ENCODE measurements at regions not wholly inside any gene's neighbourhood (a gene's known extent, or its start where the extent isn't known, plus 50 kb on each side); places are given as distances from the start of the nearest gene placed in this dataset.
"Not testable (repeated sequence)": the region's sequence is repeated elsewhere in the genome, so short reads cannot be mapped to it uniquely, and the experiment has no call there.

DNA sequence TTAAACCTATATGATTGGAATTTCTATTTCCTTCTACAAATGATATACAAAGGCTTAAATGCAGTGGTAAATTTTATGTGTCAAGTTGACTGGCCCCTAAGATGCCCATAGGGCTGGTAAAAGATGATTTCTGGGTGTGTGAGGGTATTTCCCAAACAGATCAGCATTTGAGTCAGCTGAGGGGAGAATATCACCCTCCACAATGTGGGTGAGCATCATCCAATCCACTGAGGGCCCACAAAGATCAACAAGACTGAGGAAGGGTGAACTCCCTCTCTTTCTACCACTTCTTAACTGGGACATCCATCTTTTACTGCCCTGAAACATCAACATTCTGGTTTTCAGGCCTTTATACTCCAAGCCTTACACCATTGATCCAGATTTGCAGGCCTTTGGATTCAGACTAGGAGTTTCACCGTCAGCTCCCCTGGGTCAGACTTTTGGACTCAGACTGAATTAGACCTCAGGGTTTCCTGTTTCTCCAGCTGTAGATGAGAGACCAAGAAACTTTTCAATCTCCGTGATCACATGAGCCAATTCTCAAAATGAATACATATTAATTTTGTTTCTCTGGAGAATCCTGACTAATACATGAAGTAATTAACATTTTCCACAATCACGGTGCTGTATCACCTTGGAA, 1020.7 kb upstream of the SLIT2 start:
- no peak for DNase-seq (ENCODE audit: low read depth)

GRCh38 chr4:19227701-19228100, 1024.0 kb upstream of the SLIT2 start:
- no peak for DNase-seq (ENCODE audit: low read depth)

DNA sequence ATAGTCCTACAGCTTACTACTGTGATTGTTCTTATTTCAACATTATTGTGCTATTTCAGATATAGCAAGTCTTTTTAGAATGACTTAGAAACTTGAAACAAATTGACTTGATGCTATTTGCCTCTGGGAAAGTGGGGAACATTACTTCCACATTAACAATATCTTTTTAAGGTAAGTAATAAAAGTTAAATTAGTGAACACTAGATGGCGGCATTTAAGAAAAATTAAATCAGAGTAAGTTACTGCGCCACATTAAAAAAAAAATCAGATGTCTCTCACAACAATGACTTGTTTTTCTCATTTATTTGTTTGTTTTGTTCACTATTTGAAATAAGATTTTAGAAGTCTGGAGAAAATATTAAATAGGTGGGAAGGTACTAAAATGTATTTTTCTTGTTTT, 1026.9 kb upstream of the SLIT2 start:
- DNase-seq (ENCODE audit: low read depth): no peak

- no peak for DNase-seq (ENCODE audit: low read depth)
Observed at GRCh38 chr4:19216476-19216875, 1035.2 kb upstream of the SLIT2 start.

GRCh38 chr4:19214591-19215186, 1037.0 kb upstream of the SLIT2 start:
- no peak for DNase-seq (ENCODE audit: low read depth)

DNA sequence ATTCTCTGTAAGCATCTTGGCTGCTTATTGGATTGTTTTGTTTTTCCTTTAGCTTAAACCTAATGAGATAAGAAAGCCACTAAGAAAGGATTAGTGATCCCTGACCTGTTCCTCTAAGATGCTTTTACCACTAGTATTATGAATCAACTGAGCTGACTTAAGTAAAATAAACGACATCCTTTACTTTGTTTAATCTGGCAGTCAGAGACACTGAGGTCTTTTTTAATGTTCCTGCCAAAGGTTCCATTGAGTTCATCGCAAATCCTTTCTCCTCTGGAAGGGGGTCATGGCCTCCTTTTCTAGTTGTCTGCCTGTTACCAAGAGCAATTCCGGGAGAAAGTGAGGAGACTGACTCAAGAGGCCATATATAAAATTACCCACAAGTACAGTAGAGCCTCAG, 1038.3 kb upstream of the SLIT2 start:
- DNase-seq (ENCODE audit: low read depth): no peak

GRCh38 chr4:19205853-19206252, 1045.9 kb upstream of the SLIT2 start:
- no peak for DNase-seq (ENCODE audit: low read depth)

DNA sequence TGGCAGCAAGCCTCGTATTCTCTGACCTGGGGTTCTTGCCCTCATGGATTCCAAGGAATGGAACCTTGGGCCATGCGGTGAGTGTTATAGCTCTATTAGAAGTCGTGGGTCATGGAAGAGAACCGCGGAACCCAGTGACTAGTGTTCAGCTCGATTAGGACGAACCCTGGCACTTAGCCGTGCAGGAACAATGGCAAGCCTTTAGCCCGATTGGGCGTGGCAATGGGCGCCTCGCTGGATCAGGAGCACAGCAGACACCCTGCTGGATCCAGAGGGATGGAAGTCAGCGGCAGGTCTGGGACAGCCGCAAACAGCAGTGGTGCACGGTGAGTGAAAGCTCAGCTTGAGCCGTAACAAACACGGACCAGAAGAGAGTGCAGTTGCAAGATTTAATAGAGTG, 1053.9 kb upstream of the SLIT2 start:
- DNase-seq (ENCODE audit: low read depth): not testable (repeated sequence)

- no peak for DNase-seq (ENCODE audit: low read depth)
Observed at GRCh38 chr4:19195696-19196095, 1056.0 kb upstream of the SLIT2 start.

- DNase-seq (ENCODE audit: low read depth): no peak
Observed at GRCh38 chr4:19194672-19195071, 1057.0 kb upstream of the SLIT2 start.

- no peak for DNase-seq (ENCODE audit: low read depth)
Observed at GRCh38 chr4:19193274-19193981, 1058.3 kb upstream of the SLIT2 start.

- DNase-seq (ENCODE audit: low read depth): no peak
Observed at GRCh38 chr4:19191979-19192650, 1059.6 kb upstream of the SLIT2 start.

GRCh38 chr4:19187691-19188090, 1064.0 kb upstream of the SLIT2 start:
- no peak for DNase-seq (ENCODE audit: low read depth)

- DNase-seq (ENCODE audit: low read depth): no peak
Observed at GRCh38 chr4:19187096-19187495, 1064.6 kb upstream of the SLIT2 start.

DNA sequence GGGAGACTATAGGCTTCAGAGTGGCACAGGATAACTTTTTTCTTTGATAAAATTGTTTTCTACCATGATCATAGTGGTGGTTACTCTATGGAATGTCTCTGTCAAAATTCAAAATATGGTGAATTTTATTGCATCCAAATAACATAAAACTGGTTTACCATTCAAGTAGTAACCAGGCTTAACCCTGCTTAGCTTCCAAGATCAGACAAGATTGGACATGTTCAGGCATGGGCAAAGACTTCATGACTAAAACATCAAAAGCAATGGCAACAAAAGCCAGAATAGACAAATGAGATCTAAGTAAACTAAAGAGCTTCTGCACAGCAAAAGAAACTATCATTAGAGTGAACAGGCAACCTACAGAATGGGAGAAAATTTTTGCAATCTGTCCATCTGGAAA, 1070.1 kb upstream of the SLIT2 start:
- DNase-seq (ENCODE audit: low read depth): not testable (repeated sequence)

GRCh38 chr4:19178835-19179234, 1072.9 kb upstream of the SLIT2 start:
- no peak for DNase-seq (ENCODE audit: low read depth)

DNA sequence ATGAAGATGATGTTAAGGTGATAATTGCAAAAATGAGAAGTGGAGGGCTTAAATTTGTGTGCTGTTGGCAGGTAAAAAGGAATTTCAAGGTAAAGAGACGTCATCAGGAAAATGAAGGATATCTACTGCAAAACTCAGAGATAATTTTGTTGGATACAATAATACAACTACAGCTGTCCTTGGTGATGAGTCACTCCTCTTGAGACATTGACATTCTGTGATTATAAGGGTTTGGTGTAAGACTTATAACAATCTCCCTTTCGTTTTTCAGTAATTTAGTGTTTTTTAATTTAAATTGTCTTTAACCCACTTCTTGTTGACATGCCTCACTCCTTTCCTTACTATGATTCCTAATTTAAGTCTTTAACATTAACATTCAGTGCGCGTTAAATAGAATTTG, 1074.1 kb upstream of the SLIT2 start:
- DNase-seq (ENCODE audit: low read depth): no peak

GRCh38 chr4:19171832-19172231, 1079.9 kb upstream of the SLIT2 start:
- DNase-seq (ENCODE audit: low read depth): no peak

GRCh38 chr4:19167311-19167710, 1084.4 kb upstream of the SLIT2 start:
- DNase-seq (ENCODE audit: low read depth): no peak

- DNase-seq (ENCODE audit: low read depth): no peak
Observed at GRCh38 chr4:19164334-19164733, 1087.4 kb upstream of the SLIT2 start.

- DNase-seq (ENCODE audit: low read depth): no peak
Observed at GRCh38 chr4:19159874-19160273, 1091.8 kb upstream of the SLIT2 start.

DNA sequence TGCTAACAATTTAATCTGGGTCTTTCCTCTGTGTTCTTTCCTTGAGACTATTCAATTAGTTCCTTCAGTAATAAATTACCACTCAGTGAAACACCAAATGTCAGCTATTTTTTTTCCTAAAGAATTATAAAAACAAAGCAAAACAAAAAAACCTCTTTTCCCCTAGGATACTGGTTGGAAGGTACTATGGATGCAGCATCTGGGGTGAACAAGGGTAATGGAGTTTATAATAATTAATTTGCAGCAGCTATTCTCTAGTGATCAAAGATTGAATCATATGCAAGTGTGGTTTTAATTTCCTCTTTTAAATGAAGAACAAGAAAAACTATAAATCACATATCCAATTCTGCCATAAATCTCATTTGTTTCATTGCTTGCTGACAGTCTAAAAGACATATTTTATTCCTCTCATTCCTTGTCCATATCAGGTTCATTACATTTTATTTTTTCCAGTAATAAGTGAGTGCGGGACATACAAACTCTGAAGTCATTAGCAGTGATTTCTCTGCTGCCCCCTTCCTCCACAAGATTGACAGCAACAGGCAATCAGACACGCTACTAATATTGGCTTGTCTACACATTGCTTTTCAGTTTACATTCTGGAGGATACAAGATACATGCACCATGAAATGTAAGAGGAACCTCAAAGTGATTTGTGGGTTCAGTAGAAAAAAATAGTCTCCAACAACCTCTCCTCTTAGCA, 1093.4 kb upstream of the SLIT2 start:
- no peak for DNase-seq (ENCODE audit: low read depth)
